HG02884 (cell line): ENCODE measurements at regions not wholly inside any gene's neighbourhood (a gene's known extent, or its start where the extent isn't known, plus 50 kb on each side); places are given as distances from the start of the nearest gene placed in this dataset.
"Not testable (repeated sequence)": the region's sequence is repeated elsewhere in the genome, so short reads cannot be mapped to it uniquely, and the experiment has no call there.

Source experiments
- ATAC-seq: cut with Tn5 transposase; IDR thresholded peaks from one replicate; pipeline ENCODE4 v1.9.1; 2021; ENCODE audit warnings: mild to moderate bottlenecking, moderate library complexity; ENCODE audit not compliant: unreplicated experiment

DNA sequence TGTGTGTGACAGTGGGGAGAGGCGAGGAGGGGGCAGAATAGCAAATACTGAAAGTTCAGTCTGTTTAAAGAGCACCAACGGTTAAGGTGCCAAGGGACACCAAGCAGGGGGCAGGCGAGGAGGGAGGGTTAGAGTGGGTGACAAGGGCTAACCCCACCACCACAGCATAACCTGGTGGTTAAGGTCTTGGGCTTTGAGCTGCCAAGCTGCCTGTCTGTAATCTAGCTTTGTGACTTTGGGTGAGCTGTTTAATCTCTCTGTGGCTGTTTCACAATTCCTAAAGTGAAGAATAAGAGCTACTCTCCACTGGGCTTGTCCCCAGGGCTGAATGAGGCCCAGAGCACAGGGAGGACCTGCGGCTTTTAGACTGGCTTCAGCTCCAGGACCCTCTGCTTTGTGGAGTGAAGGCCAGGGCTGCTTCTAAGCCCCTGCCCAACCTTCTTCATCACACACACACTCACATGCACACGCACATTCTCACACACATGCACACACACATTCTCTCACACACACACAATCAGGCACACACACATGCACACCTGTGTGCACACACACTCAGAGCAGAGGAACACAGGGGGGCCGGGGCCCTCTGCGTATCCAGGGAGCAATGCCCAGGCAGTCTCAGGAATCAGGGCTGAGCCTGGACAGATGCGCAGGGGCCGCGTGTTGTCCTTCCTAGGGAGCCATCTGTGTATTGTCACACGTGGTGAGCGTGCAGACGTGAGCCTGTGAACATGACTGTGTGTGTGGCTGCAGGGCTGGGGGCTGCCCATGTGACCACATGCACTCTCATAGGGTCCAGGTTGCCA is 101.6 kb upstream of the TARDBP start:
- no peak for ATAC-seq

GRCh38 chr1:10911490-10912166 is 100.8 kb upstream of the TARDBP start:
- no peak for ATAC-seq

DNA sequence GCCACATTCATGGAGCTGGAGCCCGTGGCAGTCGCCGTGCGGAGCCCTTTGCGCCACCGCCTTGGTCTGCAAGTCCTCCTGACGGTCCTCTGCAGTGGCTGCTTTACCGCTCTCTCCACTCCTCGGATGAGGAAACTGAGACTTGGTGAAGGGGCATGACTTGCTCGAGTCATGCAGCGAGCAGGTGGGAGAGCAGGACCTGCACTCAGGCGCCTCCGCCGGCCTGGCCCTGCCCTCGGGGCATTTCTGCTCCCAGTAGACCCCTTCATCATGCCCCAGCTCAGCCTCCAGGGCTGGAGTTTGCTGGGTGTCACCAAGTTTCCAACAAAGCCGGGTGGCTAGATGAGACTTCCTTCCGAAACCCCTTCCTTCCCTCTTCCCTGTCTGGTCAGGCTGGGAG is 100.0 kb upstream of the TARDBP start:
- no peak for ATAC-seq

DNA sequence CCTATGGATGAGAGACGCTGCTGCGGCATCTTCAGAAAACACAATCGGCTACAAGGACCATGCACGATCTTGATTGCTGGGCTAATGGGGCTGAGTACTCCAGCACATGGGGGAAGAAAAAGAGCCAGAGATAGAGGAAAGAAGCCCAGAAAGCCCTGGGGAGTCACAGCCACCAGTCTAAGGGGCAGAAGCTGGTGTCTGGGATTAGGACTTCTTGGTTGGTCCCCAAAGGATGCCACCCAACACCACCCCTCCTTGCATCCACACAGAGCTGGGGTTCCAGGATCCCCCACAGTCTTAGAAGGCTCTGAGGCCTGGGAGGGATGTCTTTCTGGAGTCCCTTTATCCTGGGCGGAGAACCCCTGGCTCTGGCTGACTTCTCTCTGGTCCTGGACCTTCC is 98.4 kb upstream of the TARDBP start:
- ATAC-seq = no peak

- ATAC-seq = no peak
Measured at GRCh38 chr1:10915594-10915993, 96.9 kb upstream of the TARDBP start.

- no peak for ATAC-seq
Measured at GRCh38 chr1:10916311-10916710, 96.1 kb upstream of the TARDBP start.

DNA sequence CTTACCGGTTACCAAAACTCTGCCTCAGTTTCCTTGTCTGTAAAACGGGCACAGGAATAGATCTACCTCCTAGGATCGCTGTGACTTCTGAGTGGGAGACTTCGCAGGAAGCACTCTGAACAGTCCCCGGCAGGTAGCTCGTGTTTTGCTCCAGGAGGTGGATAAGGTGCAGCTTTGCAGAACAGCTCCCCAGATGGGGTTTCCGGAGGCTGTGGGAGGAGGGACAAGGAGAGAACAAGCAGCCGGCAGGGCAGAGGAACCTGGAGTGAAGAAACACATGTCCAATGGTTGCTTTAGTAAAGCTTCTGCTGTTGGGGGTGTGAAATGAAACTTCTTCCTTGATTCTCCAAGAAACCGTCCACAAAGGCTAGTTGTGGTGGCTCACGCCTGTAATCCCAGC is 95.5 kb upstream of the TARDBP start:
- ATAC-seq = no peak

DNA sequence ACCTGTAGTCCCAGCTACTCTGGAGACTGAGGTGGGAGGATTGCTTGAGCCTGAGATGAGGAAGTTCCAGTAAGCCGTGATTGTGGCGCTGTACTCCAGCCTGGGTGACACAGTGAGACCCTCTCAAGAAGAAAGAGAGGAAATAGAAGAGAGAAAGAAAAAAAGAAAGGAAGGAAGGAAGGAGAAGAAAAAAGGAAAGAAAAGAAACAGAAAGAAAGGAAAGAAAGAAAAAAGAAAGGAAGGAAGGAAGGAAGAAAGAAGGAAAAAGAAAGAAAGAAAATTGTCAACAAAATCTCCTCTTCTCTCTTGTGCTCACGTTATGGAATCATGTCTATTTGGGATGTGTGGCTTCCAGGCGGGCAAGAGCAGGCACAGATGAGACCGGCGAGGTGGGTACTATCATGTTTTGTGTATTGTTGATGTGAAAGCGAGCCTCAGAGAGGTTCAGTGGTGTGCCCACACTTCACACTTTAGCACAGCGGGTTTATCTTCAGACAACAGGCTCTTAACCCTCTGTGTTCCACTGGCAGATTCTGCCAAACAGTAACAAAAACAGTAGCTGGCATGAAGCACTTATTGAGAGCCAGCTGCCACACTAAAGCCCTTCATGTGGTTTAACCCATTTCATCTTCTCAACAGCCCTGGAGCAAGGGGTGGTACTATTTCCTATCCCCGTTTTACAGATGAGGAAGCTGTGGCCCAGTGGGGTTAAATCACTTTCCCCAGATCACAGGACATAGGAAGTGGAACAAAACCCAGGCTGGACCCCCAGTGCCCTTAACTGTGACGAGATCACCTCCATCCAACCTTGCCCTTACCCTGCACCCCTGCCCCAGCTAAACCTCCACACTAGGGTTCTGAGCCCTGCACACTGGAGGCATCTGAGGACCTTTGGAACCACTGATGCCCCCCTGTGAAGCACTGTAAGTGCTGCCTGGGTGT is 94.7 kb upstream of the TARDBP start:
- ATAC-seq = no peak

DNA sequence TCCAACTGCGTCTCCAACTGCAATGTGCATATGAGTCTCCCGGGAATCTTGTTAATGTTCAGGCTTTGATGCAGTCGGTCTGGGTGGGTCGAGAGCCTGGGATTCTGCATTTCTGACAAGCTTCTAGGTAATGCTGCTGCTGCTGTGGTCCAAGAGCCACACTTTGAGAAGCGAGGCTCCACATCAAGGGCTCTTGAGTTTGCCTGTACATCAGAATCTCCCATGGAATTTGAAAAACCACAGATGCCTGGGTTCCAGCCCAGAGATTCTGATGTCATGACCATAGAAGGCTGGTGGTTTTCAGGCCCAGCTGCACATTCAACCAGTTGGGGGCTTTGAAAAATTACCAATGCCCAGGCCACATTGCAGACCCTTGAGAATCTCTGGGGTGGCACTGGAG is 93.9 kb upstream of the TARDBP start:
- ATAC-seq = no peak

DNA sequence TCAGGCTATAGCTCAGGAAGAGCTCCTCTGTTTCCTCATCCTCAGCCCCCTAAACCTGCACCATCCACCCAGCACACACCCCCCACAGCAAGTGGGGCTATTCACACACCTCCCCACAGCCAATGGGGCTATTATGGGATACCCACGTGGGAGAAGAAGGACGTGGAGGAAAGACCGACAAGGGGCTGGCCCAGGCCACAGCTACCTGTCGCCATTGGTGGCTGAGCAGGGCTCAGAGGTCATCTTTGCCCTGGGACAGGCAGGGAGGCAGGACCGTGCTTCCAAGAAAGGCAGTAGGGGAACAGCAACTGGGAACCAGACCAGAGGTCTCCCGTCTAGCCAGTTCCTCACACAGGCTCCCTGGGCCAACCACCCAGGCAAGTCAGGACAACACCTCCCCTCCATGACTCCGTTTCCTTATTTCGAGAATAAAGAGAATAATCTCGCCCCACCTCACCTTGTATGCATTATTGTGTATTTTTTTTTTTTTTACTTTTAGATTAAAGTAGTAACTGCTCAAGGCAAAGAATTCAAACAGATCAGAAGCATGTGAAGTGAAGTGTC is 92.3 kb upstream of the TARDBP start:
- ATAC-seq = no peak

DNA sequence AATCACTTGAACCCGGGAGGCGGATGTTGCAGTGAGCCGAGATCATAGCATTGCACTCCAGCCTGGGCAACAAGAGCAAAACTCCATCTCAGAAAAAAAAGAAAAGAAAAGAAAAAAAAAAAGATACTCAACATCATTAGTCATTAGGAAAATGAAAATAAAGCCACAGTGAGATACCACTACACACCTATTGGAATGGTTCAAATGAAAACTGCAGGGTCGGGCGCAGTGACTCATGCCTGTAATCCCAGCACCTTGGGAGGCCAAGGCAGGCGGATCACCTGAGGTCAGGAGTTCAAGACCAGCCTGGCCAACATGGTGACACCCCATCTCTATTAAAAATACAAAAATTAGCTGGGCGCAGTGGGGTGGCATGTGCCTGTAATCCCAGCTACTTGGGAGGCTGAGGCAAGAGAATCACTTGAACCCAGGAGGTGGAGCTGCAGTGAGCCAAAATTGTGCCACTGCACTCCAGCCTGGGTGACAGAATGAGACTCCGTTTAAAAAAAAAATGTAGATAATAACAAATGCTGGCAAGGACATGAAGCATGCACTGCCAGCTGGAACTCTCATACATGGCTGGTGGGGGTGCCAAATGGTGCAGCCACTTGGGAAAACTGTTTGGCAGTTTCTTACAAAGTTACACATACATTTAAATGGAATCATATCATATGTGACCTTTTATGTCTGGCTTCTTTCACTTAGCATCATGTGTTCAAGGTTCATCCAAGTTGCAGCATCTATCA is 90.0 kb upstream of the TARDBP start:
- ATAC-seq = not testable (repeated sequence)

GRCh38 chr1:10924030-10924429 is 88.4 kb upstream of the TARDBP start:
- no peak for ATAC-seq

- ATAC-seq = no peak
Measured at GRCh38 chr1:10928654-10929053, 83.8 kb upstream of the TARDBP start.

DNA sequence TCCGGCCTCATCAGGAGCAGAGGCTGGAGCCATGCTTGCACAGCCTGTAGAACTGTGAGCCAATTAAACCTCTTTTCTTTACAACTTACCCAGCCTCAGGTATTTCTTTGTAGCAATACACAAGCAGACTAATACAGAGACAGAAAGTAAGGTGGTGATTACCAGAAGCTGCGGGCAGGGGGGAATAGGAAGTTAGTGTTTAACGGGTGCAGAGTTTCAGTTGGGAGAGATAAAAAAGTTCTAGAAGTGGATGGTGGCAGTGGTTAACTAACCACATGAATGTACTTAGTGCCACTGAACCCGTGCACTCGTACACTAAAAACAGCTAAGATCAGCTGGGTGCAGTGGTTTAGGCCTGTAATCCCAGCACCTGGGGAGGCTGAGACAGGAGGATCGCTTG is 80.4 kb upstream of the TARDBP start:
- ATAC-seq = no peak

DNA sequence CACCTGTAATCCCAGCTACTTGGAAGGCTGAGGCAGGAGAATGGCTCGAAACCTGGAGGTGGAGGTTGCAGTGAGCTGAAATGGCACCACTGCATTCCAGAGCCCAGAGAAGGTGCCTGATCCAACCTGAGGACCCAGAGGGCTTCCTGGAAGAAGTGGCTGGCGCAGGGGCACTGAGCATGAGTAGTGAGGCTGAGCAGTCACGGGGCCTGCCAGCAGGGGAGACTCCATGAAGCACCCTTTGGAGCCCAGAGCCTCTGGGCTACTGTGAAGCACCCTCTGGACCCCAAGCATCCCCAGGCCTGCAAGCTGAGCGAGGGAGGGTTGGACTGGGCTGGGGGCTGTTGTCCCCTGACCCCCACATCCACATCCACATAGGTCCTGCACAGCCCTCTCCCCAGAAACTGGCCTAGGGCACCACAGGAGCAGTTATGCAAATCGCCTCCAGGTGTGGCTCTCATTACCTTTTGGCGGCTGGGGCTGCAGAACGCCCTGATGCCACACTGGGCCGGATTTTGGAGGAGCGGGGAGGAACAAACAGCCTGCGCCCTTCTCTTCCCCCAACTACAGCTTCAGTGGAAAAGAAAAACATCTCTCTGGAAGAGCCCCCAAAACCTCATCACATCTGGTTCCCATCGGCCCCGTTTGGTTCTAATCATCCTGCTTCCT is 78.2 kb upstream of the TARDBP start:
- no peak for ATAC-seq

- no peak for ATAC-seq
Measured at GRCh38 chr1:10935246-10935645, 77.2 kb upstream of the TARDBP start.

- no peak for ATAC-seq
Measured at GRCh38 chr1:10935724-10936123, 76.7 kb upstream of the TARDBP start.

DNA sequence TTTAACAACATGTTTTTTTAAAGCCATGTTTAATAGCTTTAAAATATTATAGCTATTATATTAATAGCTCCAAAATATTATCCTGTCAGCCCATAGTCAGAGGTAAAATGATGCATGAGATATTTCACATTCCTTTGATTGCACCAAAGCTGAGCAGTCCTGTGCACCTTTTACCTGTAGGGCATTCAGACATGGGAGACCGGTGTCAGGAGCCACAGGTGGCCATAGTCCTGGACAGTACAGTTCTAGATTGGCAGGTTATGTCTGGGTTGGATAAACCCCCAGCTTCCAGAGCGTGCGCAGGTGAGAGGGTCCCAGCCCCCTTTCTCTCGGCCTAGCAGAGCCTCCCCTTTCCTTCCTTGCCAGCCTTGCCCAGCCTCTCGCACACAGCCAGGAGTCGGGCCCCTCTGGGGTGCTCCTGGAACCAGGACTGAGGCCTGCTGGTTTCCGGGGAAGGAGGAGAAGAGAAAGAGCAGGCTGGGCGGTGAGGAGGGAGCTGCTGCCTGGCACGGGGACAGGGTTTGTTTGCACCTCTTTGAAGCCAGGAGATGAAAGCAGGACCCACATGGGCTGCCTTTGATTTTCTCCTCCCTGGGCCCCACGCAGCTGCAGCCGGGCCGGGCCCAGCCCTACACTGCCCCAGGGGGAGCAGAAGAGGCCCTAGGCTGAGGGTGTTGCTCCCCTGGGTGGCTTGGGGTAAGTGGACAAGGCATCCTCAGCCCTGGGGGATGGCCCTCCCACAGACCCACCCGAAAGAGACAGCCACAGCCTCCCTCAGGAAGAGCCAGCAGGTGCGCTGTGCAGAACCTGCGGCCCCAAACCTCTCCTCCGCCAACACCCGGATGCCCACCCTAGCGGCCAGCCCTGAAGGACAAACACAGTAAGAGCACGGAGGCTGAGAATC is 75.2 kb upstream of the TARDBP start:
- ATAC-seq = no peak
